HG03457 (cell line): ENCODE measurements at regions not wholly inside any gene's neighbourhood (a gene's known extent, or its start where the extent isn't known, plus 50 kb on each side); places are given as distances from the start of the nearest gene placed in this dataset.

ENCODE experiments used
- ATAC-seq: cut with Tn5 transposase; IDR thresholded peaks from one replicate; pipeline ENCODE4 v1.9.1; 2021; ENCODE audit warnings: moderate number of reproducible peaks; ENCODE audit not compliant: unreplicated experiment

- ATAC-seq = no peak
These were observed 502.9 kb upstream of the STXBP6 start for GRCh38 chr14:25552826-25553225.

GRCh38 chr14:25551674-25552073 is 501.7 kb upstream of the STXBP6 start:
- ATAC-seq = no peak

- no peak for ATAC-seq
These were observed 496.9 kb upstream of the STXBP6 start for GRCh38 chr14:25546826-25547225.

GRCh38 chr14:25537846-25538455 is 488.0 kb upstream of the STXBP6 start:
- ATAC-seq = no peak

- no peak for ATAC-seq
These were observed 476.3 kb upstream of the STXBP6 start for GRCh38 chr14:25526290-25526689.

GRCh38 chr14:25522926-25523325 is 473.0 kb upstream of the STXBP6 start:
- ATAC-seq = no peak

- ATAC-seq = no peak
These were observed 472.2 kb upstream of the STXBP6 start for GRCh38 chr14:25522116-25522515.

- no peak for ATAC-seq
These were observed 471.7 kb upstream of the STXBP6 start for GRCh38 chr14:25521616-25522015.

- ATAC-seq = no peak
These were observed 470.9 kb upstream of the STXBP6 start for GRCh38 chr14:25520821-25521220.

GRCh38 chr14:25518364-25518763 is 468.4 kb upstream of the STXBP6 start:
- ATAC-seq = no peak

GRCh38 chr14:25516838-25517237 is 466.9 kb upstream of the STXBP6 start:
- ATAC-seq = no peak

- no peak for ATAC-seq
These were observed 458.9 kb upstream of the STXBP6 start for GRCh38 chr14:25508845-25509244.

GRCh38 chr14:25501749-25502148 is 451.8 kb upstream of the STXBP6 start:
- no peak for ATAC-seq

GRCh38 chr14:25488961-25489360 is 439.0 kb upstream of the STXBP6 start:
- ATAC-seq = no peak

GRCh38 chr14:25485381-25485780 is 435.4 kb upstream of the STXBP6 start:
- no peak for ATAC-seq

GRCh38 chr14:25484906-25485305 is 435.0 kb upstream of the STXBP6 start:
- no peak for ATAC-seq

GRCh38 chr14:25484235-25484634 is 434.3 kb upstream of the STXBP6 start:
- ATAC-seq = no peak

GRCh38 chr14:25477316-25478098 is 427.6 kb upstream of the STXBP6 start:
- ATAC-seq = no peak

- ATAC-seq = no peak
These were observed 422.8 kb upstream of the STXBP6 start for GRCh38 chr14:25472700-25473099.

- no peak for ATAC-seq
These were observed 414.8 kb upstream of the STXBP6 start for GRCh38 chr14:25464772-25465171.

GRCh38 chr14:25464078-25464477 is 414.1 kb upstream of the STXBP6 start:
- ATAC-seq = no peak

GRCh38 chr14:25463480-25463879 is 413.5 kb upstream of the STXBP6 start:
- no peak for ATAC-seq

GRCh38 chr14:25461780-25462179 is 411.8 kb upstream of the STXBP6 start:
- no peak for ATAC-seq
